NOMO-1 (cell line): ENCODE measurements at regions not wholly inside any gene's neighbourhood (a gene's known extent, or its start where the extent isn't known, plus 50 kb on each side); places are given as distances from the start of the nearest gene placed in this dataset.

Experiments
- DNase-seq, 2 experiments: peaks; one replicate each; lab custom pipeline; 2025; ENCODE audit not compliant: unreplicated experiment in 2 of 2; lab: John Stamatoyannopoulos, UW

GRCh38 chr6:139663996-139664395 is 289.5 kb upstream of the CITED2 start:
- DNase-seq: no peak

DNA sequence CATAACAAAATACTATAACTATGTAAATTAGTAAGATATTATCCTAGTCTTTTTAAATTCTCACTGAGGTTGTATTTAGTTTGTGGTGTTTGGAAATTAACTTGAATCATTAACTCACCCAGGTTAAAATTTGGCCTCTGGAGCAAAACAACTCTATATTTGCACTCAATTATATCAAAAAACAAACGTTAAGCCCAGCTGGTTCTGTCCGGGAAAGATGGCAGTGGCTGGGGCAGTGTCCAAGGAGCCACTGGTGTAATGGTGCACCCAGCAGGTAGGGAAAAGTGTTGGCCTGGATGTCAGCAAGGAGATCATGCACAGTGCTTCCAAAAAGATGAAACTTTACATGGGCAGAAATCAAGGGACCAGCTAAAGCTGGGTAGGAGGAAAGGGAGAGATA is 285.3 kb upstream of the CITED2 start:
- no peak for DNase-seq

DNA sequence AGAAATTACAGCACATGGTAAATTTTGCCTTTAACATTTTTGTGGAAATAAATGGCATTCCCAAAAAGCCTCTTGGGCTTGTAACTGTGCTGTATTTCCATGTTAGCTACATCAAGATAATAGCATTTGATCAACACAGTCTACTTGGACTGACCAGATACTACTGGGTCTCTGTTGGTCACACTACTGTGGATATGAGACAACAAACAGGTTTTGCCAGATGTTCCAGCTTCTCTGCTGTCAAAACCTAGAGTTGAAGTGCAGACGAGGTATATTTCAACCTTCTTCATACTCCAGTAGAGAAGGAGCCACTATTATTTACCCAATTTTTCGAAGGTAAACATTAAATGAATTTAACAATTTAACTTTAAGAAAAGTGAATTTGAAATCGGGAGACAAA is 284.7 kb upstream of the CITED2 start:
- no peak for DNase-seq

GRCh38 chr6:139657119-139657518 is 282.7 kb upstream of the CITED2 start:
- DNase-seq: no peak

GRCh38 chr6:139655783-139656705 is 281.6 kb upstream of the CITED2 start:
- no peak for DNase-seq

DNA sequence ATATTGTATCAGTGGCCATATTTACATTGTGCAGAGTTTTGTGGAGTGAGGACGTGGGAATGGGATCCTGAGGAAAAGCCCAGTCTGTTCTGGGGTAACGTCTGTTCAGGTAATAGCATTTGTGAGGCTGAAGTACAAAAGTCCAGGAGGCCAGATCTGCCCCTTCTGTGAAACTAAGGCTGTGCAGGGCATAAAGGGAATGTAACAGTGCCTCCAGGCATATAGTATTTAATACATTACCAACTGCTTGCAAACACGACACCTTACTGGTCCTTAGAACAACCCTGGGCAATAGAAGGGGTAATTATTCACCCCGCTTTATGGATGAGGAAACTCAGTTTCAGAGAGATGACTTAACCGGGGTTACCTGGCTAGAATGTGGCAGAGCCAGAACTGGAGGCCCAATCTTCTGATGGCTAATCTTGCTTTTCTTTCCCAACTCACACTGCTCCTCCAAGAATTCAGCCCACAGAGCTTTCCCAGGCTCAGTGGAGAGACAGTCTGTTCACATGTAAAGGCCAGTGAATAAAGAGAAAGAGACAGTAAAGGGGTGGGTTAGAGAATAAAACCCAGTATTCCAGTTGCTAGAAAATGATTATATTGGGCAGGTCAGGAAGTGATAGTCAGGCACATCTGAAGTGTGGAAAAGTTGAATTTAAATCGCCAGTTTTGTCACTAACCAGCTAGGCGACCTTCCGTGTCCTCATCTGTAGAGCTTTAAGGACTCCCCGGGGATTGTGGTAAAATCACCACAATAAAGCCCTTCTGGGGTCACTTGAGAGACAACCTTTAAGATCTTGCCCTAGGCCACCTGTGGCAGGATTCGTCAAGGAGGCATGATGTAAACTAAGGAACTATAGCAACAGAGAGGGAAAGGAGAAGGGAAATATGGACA is 280.7 kb upstream of the CITED2 start:
- no peak for DNase-seq

GRCh38 chr6:139654309-139654708 is 279.9 kb upstream of the CITED2 start:
- no peak for DNase-seq

DNA sequence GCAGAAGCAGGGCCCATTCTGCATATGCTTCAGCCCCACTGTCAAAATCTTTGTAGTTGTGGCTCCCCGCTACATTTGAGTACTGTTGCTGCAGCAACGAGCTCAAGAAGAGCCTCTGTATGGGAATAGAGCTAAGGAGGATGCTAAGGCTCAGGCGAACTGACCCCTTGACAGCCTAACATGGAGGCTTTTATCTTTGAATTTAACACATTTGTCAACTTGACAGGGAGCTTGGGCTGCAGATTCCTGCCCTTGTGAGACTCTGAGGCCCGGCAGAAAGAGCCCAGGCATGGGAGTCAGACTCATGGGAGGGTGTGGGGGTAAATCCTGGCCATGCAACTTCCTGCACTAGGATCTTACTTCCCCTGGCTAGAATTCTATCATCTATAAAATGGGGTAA is 278.7 kb upstream of the CITED2 start:
- DNase-seq: no peak

GRCh38 chr6:139650941-139651340 is 276.5 kb upstream of the CITED2 start:
- no peak for DNase-seq

DNA sequence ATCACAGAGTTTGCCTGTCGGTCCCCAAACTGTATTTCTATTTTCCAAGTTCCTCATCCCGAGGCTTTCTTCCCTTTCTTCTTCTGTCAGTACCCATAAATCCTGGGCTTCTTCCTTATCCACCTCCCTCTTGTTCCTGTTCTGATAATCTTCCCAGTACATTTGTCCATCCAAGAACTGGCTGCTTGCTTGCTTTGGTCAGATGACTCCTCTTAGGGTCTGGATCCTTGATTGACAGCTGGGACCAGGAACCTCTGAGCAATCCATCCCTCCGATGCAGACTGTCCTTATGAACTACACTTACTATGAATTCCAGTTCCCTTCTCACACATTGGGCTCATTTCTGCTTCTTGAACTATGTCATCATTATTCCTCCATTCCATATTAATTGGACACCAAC is 275.3 kb upstream of the CITED2 start:
- no peak for DNase-seq

- DNase-seq: no peak
Observed at GRCh38 chr6:139649128-139649527, 274.7 kb upstream of the CITED2 start.

- DNase-seq: peak; percentile 51 to 59
Observed at GRCh38 chr6:139648430-139649000, 274.1 kb upstream of the CITED2 start.

DNA sequence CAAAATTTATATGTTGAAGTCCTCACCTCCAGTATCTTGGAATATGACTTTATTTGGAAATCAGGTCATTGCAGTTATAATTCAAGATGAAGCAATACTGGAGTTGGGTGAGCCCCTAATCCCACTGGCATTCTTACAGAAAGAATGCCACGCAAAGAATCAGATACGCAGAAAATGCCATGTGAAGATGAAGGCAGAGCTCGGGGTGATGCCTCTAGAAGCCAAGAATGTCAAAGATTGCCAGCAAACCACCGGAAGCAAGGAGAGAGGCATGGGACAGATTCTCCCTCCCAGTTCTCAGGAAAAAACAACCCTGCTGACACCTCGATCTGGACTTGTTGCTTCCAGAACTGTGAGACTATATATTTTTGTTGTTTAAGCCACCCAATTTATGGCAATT is 273.4 kb upstream of the CITED2 start:
- no peak for DNase-seq

DNA sequence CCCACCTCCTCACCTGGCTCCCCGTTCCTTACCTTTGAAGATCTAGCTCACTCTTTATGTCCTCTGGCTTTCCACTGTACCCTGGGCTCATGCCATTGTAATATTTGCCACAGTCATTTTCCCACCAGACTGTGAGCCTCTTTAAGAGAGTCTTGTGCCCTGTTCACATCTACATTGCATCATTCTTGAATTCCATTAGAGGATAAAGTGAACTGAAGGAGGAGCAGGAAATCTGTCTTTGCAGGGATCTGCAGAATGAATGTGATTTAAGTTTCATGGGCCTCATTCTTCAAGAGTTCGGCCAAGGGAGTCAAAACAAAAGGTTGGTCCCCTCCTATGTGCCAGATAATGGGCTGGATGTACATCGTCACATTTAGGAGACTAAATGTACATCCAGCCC is 272.6 kb upstream of the CITED2 start:
- DNase-seq: no peak

DNA sequence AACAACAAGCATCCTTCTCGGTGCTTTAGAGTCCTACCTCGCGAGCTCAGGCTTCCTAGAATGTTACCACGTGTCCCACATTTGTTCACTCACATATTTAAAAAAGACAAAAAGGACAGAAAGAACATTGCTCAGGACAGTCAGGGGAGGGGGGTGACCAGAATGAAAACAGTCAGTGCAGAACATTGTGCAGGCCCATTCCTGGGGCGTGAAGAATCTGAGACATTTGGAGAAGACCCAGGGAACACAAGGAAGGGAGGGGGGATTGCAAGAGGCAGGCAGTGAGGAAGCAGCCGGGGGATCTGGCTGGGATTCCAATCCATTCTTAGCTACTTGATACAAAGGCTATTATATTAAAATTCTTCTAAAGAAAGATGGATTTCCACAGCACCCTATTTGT is 270.4 kb upstream of the CITED2 start:
- DNase-seq: no peak

- DNase-seq: no peak
Observed at GRCh38 chr6:139643986-139644385, 269.5 kb upstream of the CITED2 start.

GRCh38 chr6:139642346-139642745 is 267.9 kb upstream of the CITED2 start:
- DNase-seq: no peak

DNA sequence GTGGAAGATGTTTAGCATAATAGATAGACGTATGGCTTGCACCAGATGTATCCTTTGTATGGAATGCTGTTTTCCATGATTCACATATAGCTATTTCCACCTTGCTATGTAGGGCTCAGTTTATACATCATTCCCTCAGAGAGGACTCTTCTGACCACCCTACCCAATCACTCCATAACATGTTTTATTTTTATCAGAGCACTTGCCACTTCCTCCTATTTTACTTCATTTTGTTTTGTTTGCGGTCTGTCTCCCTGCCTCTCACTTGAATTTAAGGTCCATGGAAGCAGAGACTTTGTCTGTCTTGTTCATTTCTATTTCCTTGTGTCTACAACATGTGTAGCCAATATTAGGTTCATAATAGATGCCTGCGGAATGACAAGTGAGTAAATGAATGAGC is 266.9 kb upstream of the CITED2 start:
- peak; percentile 65 to 67 for DNase-seq

DNA sequence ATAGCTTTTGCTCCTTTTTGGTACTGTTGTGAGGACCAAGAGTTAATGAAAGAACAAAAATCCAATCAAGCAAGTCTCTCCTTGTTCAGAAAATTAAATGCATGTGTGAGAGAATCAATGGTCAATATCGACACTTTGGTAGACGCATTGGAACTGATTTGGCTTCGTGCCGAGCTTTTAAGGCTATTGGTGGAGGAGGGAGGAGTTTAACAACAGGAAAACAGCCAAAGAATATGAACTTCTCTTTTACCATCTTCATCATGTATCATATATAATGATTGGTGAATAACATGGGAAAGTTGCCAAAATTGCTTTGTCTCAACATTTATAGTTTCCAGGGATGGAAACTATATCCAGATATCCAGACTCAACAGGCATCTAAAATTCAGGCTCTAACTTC is 266.5 kb upstream of the CITED2 start:
- no peak for DNase-seq

DNA sequence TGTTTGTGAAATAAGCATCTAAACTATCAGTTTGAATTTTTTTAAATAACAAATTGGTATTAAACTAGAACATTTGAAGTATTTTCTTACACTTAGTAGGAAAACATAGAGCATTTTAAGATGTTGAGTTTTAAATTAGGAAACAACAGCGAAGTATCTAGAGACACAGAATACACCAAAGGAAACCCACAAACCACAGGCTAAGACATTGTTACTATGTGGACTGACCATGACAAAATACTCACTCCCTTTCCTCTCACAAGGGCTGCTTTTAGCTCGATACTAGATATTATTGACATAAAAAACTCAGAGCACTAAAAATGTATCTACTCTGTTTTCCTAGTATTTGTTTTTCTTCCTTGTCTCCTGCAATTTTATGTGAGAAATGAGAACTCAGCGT is 266.0 kb upstream of the CITED2 start:
- DNase-seq: peak; percentile 55 to 85

- DNase-seq: no peak
Observed at GRCh38 chr6:139639507-139639906, 265.1 kb upstream of the CITED2 start.
